Transverse colon (tissue), 4 donors: ENCODE measurements at regions not wholly inside any gene's neighbourhood (a gene's known extent, or its start where the extent isn't known, plus 50 kb on each side); places are given as distances from the start of the nearest gene placed in this dataset.

ENCODE experiments used
- EP300 ChIP-seq: sonication (generic); formaldehyde crosslinking; IDR thresholded peaks from one replicate; pipeline ENCODE4 v1.6.1; 2017; ENCODE audit warnings: antibody characterized with exemption, low read depth
- POLR2A ChIP-seq: fragments of 450-650 bp; IDR thresholded peaks from one replicate; pipeline ENCODE4 v1.6.1; 2016; ENCODE audit warnings: antibody characterized with exemption, mild to moderate bottlenecking, moderate library complexity
- POLR2AphosphoS5 ChIP-seq, 3 donors: sonication (generic); formaldehyde crosslinking; IDR thresholded peaks; one replicate each; pipeline ENCODE4 v1.6.1; 2016; ENCODE audit warnings: antibody characterized with exemption in 3 of 3
- TF ChIP-seq, protein P1 (sequence below), 5 experiments: fragments of 200-600 bp in 3 of 5; fragments of 450-650 bp in 2 of 5; sonication (generic) in 3 of 5; IDR thresholded peaks; 1 replicate in 2 of 5; 2 replicates in 3 of 5; pipeline ENCODE4 v1.5.1; 2016 to 2017; ENCODE audit warnings: antibody characterized with exemption in 5 of 5, inconsistent platforms in 3 of 5, mild to moderate bottlenecking in 2 of 5, moderate library complexity in 1 of 5

GRCh38 chrX:40936827-40937226 is 148.4 kb upstream of the USP9X start:
- TF ChIP-seq POLR2A (no peak), POLR2AphosphoS5 (IDR thresholded peaks at IDR 0.05) (no peak), EP300 (no peak)
- TF ChIP-seq, protein P1, sequence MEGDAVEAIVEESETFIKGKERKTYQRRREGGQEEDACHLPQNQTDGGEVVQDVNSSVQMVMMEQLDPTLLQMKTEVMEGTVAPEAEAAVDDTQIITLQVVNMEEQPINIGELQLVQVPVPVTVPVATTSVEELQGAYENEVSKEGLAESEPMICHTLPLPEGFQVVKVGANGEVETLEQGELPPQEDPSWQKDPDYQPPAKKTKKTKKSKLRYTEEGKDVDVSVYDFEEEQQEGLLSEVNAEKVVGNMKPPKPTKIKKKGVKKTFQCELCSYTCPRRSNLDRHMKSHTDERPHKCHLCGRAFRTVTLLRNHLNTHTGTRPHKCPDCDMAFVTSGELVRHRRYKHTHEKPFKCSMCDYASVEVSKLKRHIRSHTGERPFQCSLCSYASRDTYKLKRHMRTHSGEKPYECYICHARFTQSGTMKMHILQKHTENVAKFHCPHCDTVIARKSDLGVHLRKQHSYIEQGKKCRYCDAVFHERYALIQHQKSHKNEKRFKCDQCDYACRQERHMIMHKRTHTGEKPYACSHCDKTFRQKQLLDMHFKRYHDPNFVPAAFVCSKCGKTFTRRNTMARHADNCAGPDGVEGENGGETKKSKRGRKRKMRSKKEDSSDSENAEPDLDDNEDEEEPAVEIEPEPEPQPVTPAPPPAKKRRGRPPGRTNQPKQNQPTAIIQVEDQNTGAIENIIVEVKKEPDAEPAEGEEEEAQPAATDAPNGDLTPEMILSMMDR (IDR thresholded peaks at IDR 0.05) = no peak
